ENCODE measurements at regions not wholly inside any gene's neighbourhood (a gene's known extent, or its start where the extent isn't known, plus 50 kb on each side); places are given as distances from the start of the nearest gene placed in this dataset.
A peak's percentile ranks its signal among the peaks of the same experiment; 100 is the strongest.

DNA sequence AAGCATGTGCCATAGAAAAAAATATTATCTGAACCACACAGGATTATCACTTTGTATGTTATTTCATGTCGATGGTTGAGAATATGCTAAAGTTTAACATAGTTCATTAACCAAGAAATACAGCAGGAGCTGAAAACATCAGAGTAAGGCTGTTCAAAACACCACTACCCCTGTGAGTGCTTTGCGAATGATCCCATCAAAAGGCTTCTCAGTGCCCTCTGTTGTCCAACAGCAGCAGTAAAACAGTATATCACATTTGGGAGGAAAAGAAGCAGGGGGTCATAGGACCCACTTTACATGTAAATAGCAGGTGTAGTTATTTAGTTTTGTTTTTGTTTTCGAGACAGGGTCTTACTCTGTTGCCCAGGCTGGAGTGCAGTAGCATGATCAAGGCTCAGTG lies 289.4 kb upstream of the FMN2 start:
- TF ChIP-seq, protein P1, sequence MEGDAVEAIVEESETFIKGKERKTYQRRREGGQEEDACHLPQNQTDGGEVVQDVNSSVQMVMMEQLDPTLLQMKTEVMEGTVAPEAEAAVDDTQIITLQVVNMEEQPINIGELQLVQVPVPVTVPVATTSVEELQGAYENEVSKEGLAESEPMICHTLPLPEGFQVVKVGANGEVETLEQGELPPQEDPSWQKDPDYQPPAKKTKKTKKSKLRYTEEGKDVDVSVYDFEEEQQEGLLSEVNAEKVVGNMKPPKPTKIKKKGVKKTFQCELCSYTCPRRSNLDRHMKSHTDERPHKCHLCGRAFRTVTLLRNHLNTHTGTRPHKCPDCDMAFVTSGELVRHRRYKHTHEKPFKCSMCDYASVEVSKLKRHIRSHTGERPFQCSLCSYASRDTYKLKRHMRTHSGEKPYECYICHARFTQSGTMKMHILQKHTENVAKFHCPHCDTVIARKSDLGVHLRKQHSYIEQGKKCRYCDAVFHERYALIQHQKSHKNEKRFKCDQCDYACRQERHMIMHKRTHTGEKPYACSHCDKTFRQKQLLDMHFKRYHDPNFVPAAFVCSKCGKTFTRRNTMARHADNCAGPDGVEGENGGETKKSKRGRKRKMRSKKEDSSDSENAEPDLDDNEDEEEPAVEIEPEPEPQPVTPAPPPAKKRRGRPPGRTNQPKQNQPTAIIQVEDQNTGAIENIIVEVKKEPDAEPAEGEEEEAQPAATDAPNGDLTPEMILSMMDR (conservative IDR thresholded peaks at IDR 0.05; ENCODE audit: low read depth in 2 of 2) = peak; percentile 10 to 54; a peak in 2 of 4 replicates
- no peak for TF ChIP-seq JUNB (IDR thresholded peaks at IDR 0.05; ENCODE audit: unreplicated experiment)
- no peak for TF ChIP-seq POLR2AphosphoS5 (IDR thresholded peaks at IDR 0.05; ENCODE audit: low read depth)
- TF ChIP-seq EZH2 (IDR thresholded peaks at IDR 0.05; ENCODE audit: low read depth, unreplicated experiment) = no peak

All from GM23338 (cell line).